Activated CD4-positive, alpha-beta T cell treated with anti-CD3 and anti-CD28 coated beads for 48 hours (primary cell): ENCODE measurements at regions not wholly inside any gene's neighbourhood (a gene's known extent, or its start where the extent isn't known, plus 50 kb on each side); places are given as distances from the start of the nearest gene placed in this dataset.

Experiments
- DNase-seq: peaks from one replicate; pipeline ENCODE4 v3.0.0-alpha.2; 2020

DNA sequence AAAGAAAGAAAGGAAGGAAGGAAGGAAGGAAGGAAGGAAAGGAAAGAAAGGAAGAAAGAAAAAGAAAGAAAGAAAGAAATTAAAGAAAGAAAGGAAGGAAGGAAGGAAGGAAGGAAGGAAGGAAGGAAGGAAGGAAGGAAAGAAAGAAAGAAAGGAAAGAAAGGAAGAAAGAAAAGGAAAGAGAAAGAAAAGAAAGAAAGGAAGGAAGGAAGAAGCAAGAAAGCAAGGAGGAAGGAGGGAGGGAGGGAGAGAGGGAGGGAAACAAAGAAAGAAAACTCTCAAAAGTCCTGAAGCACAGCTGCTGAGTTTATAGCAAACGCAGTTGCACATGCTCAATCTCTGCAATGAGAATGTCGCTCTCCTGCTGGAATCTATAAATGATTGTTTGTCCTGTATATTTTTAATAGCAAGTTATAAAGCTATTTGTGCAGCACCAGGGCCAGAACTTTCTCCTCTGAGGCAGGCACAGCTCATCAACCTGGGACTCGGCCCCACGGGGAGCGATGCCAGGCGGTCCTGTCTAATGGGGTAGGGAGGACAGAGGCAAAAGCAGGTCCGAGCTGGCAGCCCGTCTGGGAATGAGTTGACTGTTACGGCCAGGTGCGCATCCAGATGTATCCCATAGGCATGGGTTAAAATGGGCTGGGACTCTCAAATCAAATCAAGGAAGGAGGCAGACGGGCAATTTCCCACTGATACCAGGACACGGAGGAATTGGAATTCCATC is 118.0 kb upstream of the PFKP start:
- DNase-seq, result no peak

GRCh38 chr10:2948127-2948854 is 119.1 kb upstream of the PFKP start:
- DNase-seq, result no peak

DNA sequence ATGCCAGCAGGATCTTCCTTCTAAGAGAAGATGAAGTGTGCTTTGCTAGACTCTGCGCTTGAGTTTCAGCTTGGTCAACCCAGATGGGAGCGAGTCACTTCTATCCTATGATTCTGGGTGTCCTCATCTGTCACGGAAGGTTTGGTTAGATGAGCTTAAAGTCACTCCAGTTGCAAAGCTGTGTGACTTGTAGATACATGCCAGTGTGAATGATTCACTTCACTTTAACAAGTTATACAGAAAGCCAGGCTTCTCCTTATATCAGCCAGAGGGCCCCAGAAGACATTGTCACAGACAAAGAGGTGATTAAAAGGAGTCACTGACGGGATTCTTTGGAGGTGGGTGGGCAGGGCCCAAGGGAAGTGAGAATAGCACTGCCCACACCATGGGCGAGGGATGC is 122.6 kb upstream of the PFKP start:
- no peak for DNase-seq

DNA sequence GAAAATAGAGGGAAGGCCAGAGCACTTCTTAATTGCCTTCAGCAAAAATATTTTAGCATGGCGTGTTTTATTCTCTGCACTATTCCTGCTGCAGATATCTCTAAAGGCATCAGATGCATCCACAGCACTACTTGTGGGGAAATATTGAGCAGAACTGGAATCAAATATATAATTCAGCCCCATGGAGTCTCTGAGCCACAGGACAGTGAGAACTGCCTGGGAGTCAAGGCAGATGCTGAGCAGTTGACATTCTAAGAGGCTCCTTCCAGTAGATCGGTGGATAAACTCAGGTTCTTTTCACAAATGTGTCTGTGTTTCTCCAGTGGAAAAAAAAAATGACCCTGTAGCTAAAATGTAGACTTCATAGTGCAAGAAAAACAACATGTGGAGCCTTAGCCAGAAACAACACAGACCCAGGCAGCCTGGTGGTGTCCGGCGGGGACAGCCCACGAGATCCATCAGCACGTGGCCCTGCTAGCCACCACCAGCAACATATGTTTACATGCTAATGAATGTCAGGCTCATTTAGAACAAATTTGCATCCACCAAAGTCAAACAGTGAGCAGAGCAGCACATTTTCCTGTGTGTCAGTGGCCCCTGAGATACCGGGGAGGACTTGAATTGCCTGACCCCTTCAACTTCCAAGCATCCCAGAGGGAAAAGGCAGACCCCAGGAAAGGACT is 123.3 kb upstream of the PFKP start:
- DNase-seq, result no peak

- no peak for DNase-seq
Measured at GRCh38 chr10:2942938-2943337, 124.4 kb upstream of the PFKP start.

- DNase-seq, result no peak
Measured at GRCh38 chr10:2938869-2939268, 128.5 kb upstream of the PFKP start.

GRCh38 chr10:2936816-2937215 is 130.5 kb upstream of the PFKP start:
- DNase-seq, result no peak

GRCh38 chr10:2935647-2936386 is 131.5 kb upstream of the PFKP start:
- DNase-seq, result no peak

DNA sequence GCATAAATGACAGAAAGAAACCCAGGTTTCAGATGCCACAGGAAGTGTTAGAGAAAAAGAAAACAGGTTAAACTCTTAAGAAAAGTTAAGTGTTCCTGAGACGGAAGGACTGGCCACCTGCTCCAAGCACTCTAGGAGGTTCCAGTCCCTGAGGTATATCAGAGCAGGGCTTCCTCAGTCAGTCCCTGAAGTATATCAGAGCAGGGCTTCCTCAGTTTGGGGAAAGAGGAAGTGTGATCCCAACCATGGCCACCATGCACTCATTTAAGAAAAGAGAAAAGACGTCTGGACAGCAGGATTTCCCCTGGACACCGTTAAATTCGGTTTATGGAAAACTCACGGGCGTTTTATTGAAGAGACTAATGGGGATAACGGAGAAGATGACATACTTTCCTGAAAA is 133.4 kb upstream of the PFKP start:
- no peak for DNase-seq

DNA sequence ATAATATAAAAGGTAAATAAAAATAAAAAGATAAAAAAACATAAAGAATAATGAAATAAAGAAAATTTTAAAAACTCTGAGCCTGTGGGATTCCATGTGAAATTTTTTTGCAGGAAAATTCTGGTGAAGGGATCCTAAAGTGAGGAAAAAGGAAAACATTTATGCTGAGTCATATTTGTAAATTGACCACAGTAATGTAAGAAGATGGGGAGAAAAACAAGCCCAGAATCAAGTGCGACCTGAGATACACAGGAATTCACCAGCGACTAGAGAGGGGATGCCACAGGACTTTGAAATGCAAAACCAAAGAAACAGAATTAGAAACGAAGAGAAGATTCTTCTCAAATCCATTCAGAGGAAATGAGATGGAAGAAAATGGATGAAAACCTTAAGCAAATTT is 133.8 kb upstream of the PFKP start:
- DNase-seq, result no peak

- no peak for DNase-seq
Measured at GRCh38 chr10:2933071-2933470, 134.3 kb upstream of the PFKP start.

DNA sequence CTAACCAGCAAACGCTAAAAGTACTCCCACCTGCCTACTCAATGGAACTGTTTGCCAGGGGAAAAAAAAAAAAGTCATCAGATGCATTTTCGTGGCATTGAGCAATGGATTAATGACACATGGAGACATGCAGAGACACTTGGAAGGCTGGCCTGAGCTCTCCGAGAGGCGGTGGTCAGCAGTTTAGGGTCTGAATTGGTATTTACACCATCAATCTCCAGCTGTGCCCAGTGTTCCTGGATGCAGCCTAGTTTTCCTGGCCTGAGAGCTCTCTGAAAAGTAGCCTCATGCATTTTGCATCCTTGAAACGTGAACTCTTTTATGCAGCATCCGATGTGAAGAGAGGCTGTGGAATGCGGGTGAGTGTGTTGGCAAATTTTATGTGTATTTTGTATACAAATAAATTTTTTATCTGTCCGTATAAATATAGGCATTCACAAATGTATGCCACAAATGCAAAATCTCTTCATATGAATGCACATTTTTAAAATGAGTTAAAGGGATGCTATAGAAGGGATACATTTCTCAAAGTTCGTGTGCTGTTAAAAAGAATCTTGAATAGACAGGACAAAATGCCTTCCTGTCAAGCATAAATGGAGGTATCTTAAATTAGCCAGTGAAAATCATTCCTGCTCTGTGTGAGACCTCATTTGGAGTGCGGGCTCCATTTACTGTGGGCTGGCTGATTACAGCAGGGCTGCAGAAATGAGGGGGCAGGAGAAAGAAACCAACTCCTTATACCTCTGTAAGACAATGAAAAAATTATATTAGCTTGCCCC is 137.7 kb upstream of the PFKP start:
- no peak for DNase-seq

DNA sequence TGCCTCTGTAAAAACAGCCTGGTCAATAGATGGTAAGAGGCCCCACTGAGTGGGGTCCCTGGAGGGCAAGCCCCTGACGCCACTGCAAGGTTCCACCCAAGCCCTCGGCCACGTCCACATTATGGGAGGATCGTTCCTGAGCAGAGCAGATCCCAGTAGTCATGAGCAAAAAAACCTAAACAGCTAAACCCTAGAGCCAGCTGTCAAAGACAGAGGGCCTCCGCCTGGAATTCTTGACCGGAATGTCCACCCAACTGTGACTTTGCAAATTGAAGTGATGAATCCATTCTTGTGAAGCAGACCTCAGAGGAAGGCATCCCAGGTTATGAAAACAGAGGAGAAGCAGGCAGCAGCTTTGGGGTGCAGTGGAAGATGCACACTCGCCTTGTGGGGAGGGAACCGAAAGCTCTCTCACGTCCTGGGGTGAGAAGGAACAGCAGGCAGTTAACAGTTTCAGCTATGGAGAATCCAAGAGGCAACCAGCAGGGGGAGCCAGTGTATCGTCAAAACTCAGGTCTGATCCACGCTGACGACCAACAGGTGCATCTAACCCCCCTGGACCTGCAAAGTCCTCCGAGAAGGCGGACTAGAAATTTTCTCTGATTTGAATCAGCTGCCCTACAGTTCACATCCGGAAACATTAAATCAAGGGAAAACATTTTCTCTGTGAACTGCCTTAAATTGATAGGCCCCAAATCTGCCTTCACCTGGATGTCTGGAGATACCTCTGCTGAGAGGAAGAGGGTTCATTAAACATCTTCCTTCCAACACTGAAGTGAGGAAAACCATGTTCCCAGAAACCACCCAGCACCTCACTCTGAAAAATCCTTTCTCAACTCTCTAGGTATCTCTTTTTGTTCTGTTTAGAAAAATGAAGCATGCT is 139.1 kb upstream of the PFKP start:
- DNase-seq, result peak; percentile 85

GRCh38 chr10:2926918-2927660 is 140.3 kb upstream of the PFKP start:
- DNase-seq, result no peak

GRCh38 chr10:2925631-2926030 is 141.7 kb upstream of the PFKP start:
- no peak for DNase-seq

DNA sequence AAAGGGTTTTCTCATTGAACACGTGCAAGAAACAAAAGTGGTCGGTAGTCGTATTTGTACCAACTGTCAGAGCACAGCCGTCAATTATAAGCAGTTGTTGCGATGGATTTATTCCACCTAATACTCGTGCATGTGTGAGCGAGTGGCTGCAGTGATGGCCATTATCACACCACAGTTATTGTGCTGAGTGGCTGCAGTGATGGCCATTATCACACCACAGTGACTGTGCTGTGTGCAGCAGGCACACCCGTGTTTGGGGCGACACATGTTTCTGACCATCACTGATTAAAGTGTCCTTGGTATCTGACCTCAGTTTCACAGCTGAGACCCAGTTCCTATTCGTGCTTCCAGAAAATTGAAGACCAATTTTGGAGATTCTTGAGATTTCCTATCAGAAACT is 142.9 kb upstream of the PFKP start:
- DNase-seq, result no peak

DNA sequence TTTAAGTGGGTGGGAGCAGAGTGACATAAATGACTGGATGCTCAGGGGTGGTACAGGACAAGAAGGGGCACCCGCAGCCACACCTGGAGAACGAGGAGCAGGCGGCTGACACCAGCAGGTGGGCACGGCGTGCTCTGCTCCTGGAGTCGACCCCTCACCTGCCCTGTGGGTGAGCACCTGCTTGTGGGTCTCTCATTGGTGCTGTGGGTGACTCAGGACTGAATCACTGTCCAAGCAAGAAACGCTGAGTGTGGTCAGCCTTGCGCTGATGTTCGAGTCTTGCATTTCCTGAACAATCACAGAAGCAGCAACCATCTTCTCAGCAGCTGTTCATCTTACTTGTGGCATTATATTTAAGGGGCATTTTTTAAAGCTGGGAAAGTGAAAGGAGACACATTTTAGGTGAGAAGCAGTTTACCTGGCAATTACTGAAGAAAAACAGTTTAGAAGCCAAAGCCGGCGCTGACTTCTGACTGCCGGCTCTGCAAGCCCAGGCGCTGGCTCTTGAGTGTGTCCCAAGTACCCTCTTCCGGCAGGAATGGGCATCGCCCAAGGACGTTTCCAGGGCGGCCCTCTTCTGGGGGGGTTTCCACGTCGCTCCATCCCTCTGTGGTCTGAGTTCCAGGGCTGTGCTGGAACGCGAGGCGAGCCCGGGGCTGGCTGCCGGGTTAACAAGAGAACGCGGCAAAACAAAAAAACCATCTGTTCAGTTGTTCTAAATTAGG is 145.2 kb upstream of the PFKP start:
- DNase-seq, result no peak

DNA sequence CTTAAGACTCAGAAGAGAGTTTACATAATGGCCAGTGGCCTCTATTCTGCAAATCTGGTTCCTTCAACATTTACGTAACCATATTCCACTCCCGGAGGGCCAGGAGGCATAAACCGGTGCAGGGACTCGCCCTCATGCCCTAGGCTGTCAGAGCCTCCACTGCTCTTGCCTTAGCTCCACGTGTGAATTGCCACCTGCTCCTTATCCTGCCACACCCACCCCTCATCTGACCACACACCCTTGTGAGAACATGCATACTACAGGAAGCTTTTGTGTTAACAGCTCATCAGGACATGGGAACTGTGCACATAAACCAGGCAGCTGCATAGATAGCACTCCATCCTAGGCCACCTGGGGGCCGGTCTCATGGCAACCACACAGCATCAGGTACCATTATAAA is 146.7 kb upstream of the PFKP start:
- no peak for DNase-seq

DNA sequence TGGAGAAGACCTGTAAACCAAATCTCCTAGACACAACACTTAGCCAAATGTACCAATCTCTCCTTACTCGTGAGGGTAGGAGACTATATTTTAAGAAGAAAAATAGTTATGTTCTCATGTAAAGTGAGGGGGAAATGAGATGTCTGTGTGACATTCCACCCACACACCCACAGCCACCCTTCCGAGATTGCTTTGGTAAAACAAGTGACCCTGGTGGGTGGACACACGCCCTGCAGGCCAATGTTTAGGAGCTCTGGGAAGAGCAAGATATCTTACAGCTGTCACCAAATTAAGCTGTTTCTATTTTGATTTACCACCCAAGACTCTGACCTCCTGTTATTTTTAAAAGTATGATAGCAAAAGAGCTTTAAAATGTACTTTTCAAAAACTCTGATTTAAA is 147.2 kb upstream of the PFKP start:
- DNase-seq, result no peak

GRCh38 chr10:2919016-2919415 is 148.3 kb upstream of the PFKP start:
- DNase-seq, result no peak
